ACC112 (cell line): ENCODE measurements at regions not wholly inside any gene's neighbourhood (a gene's known extent, or its start where the extent isn't known, plus 50 kb on each side); places are given as distances from the start of the nearest gene placed in this dataset.

ENCODE experiments used
- H2AFZ ChIP-seq: fragments of 200-600 bp; sonication (generic); one replicate; pipeline ENCODE4 v1.6.0; 2017; ENCODE audit warnings: antibody characterized with exemption, low read length; ENCODE audit not compliant: unreplicated experiment
- H3K27ac ChIP-seq: fragments of 200-600 bp; sonication (generic); 2 replicates; pipeline ENCODE4 v1.5.1; 2014; ENCODE audit warnings: low read depth, mild to moderate bottlenecking, antibody characterized with exemption, low read length, moderate library complexity
- H3K27me3 ChIP-seq: fragments of 200-600 bp; sonication (generic); 2 replicates; pipeline ENCODE4 v1.6.1; 2014; ENCODE audit warnings: mild to moderate bottlenecking, antibody characterized with exemption, low read length, moderate library complexity, mixed read lengths; ENCODE audit not compliant: insufficient read depth
- H3K36me3 ChIP-seq: fragments of 200-600 bp; sonication (generic); 2 replicates; pipeline ENCODE4 v1.6.1; 2016; ENCODE audit warnings: mild to moderate bottlenecking, antibody characterized with exemption, low read length, moderate library complexity, mixed read lengths; ENCODE audit not compliant: insufficient read depth
- H3K4me1 ChIP-seq: fragments of 200-600 bp; sonication (generic); one replicate; pipeline ENCODE4 v1.6.1; 2016; ENCODE audit warnings: low read length, mixed read lengths; ENCODE audit not compliant: insufficient read depth, unreplicated experiment, control insufficient read depth
- H3K4me3 ChIP-seq: fragments of 200-600 bp; sonication (generic); 2 replicates; pipeline ENCODE4 v1.5.1; 2014; ENCODE audit warnings: mild to moderate bottlenecking, low read depth, low read length
- H3K79me2 ChIP-seq: fragments of 200-600 bp; sonication (generic); one replicate; pipeline ENCODE4 v1.6.0; 2016; ENCODE audit warnings: low read length; ENCODE audit not compliant: control insufficient read depth, unreplicated experiment, insufficient read depth

GRCh38 chr3:72538070-72538745 lies 310.0 kb downstream of the SHQ1 start:
- Histone ChIP-seq H3K36me3 (no peaks in the 10 kb centered on the region), H3K4me3 (no peak overlapping the region), H2AFZ (no peak overlapping the region), H3K27me3 (peaks cover 28% of the 10 kb centered on the region), H3K4me1 (no peaks in the 10 kb centered on the region), H3K27ac (no peak overlapping the region), H3K79me2 (no peaks in the 10 kb centered on the region)

- H3K27me3 ChIP-seq, result peaks cover 31% of the 10 kb centered on the region
- H3K4me1 ChIP-seq, result no peaks in the 10 kb centered on the region
- no peak overlapping the region for H3K27ac ChIP-seq
- no peak overlapping the region for H3K4me3 ChIP-seq
- H3K36me3 ChIP-seq, result no peaks in the 10 kb centered on the region
- no peaks in the 10 kb centered on the region for H3K79me2 ChIP-seq
- no peak overlapping the region for H2AFZ ChIP-seq
These were observed 310.8 kb downstream of the SHQ1 start for GRCh38 chr3:72537448-72537847.

- Histone ChIP-seq H3K79me2 (no peaks in the 10 kb centered on the region), H2AFZ (no peak overlapping the region), H3K4me3 (no peak overlapping the region), H3K27me3 (peaks cover 36% of the 10 kb centered on the region), H3K27ac (no peak overlapping the region), H3K36me3 (no peaks in the 10 kb centered on the region), H3K4me1 (no peaks in the 10 kb centered on the region)
These were observed 311.4 kb downstream of the SHQ1 start for GRCh38 chr3:72536878-72537267.

- Histone ChIP-seq H2AFZ (no peak overlapping the region), H3K27ac (no peak overlapping the region), H3K4me1 (no peaks in the 10 kb centered on the region)
These were observed 311.9 kb downstream of the SHQ1 start for GRCh38 chr3:72536206-72536877.

GRCh38 chr3:72535772-72536171 lies 312.5 kb downstream of the SHQ1 start:
- H3K27me3 ChIP-seq, result peaks cover 36% of the 10 kb centered on the region
- H2AFZ ChIP-seq, result no peak overlapping the region
- H3K4me3 ChIP-seq, result no peak overlapping the region
- H3K79me2 ChIP-seq, result no peaks in the 10 kb centered on the region
- H3K36me3 ChIP-seq, result no peaks in the 10 kb centered on the region
- no peak overlapping the region for H3K27ac ChIP-seq
- H3K4me1 ChIP-seq, result no peaks in the 10 kb centered on the region

More at GRCh38 chr3:72536206-72536877, 311.9 kb downstream of the SHQ1 start:
- H3K79me2 ChIP-seq, result no peaks in the 10 kb centered on the region
- no peak overlapping the region for H3K4me3 ChIP-seq
- peaks cover 34% of the 10 kb centered on the region for H3K27me3 ChIP-seq
- H3K36me3 ChIP-seq, result no peaks in the 10 kb centered on the region

- Histone ChIP-seq H3K4me1 (no peaks in the 10 kb centered on the region), H3K79me2 (no peaks in the 10 kb centered on the region), H3K4me3 (no peak overlapping the region), H3K36me3 (no peaks in the 10 kb centered on the region), H2AFZ (no peak overlapping the region), H3K27me3 (peaks cover 34% of the 10 kb centered on the region), H3K27ac (no peak overlapping the region)
These were observed 314.4 kb downstream of the SHQ1 start for GRCh38 chr3:72533591-72534473.

- no peak overlapping the region for H2AFZ ChIP-seq
- no peaks in the 10 kb centered on the region for H3K79me2 ChIP-seq
- H3K4me1 ChIP-seq, result no peaks in the 10 kb centered on the region
- no peak overlapping the region for H3K4me3 ChIP-seq
- H3K27me3 ChIP-seq, result peaks cover 52% of the 10 kb centered on the region
- H3K36me3 ChIP-seq, result no peaks in the 10 kb centered on the region
- no peak overlapping the region for H3K27ac ChIP-seq
These were observed 317.8 kb downstream of the SHQ1 start for GRCh38 chr3:72530426-72530825.

- no peak overlapping the region for H3K27ac ChIP-seq
These were observed 319.2 kb downstream of the SHQ1 start for GRCh38 chr3:72529081-72529480.

GRCh38 chr3:72523429-72524151 lies 324.7 kb downstream of the SHQ1 start:
- Histone ChIP-seq H3K4me1 (peaks cover 13% of the 10 kb centered on the region), H3K27me3 (peaks cover 24% of the 10 kb centered on the region), H2AFZ (no peak overlapping the region), H3K27ac (no peak overlapping the region), H3K36me3 (no peaks in the 10 kb centered on the region), H3K4me3 (no peak overlapping the region), H3K79me2 (no peaks in the 10 kb centered on the region)

More at GRCh38 chr3:72529081-72529480, 319.2 kb downstream of the SHQ1 start:
- no peak overlapping the region for H3K4me3 ChIP-seq
- H3K36me3 ChIP-seq, result no peaks in the 10 kb centered on the region
- no peaks in the 10 kb centered on the region for H3K79me2 ChIP-seq
- H3K4me1 ChIP-seq, result no peaks in the 10 kb centered on the region
- peaks cover 52% of the 10 kb centered on the region for H3K27me3 ChIP-seq
- H2AFZ ChIP-seq, result no peak overlapping the region

GRCh38 chr3:72520690-72521308 lies 327.4 kb downstream of the SHQ1 start:
- Histone ChIP-seq H3K4me3 (no peak overlapping the region), H3K4me1 (peaks cover 13% of the 10 kb centered on the region), H3K27me3 (no peaks in the 10 kb centered on the region; the same call in 1 of the 2 replicates), H2AFZ (no peak overlapping the region), H3K27ac (no peak overlapping the region), H3K36me3 (no peaks in the 10 kb centered on the region), H3K79me2 (no peaks in the 10 kb centered on the region)
